WTC11 (cell line): ENCODE measurements at regions not wholly inside any gene's neighbourhood (a gene's known extent, or its start where the extent isn't known, plus 50 kb on each side); places are given as distances from the start of the nearest gene placed in this dataset.

Source experiments
- CTCF ChIP-seq: fragments of 200-600 bp; IDR thresholded peaks from 2 replicates; pipeline ENCODE4 v1.8.0; 2022; ENCODE audit warnings: antibody characterized with exemption
- E2F1 ChIP-seq: sonication (generic); formaldehyde crosslinking; IDR thresholded peaks from 2 replicates; pipeline ENCODE4 v1.8.0; 2022; ENCODE audit warnings: mild to moderate bottlenecking, missing genetic modification reagents
- JUN ChIP-seq: sonication (generic); formaldehyde crosslinking; IDR thresholded peaks from 2 replicates; pipeline ENCODE4 v1.8.0; 2023; ENCODE audit warnings: mild to moderate bottlenecking, missing genetic modification reagents
- NR1H2 ChIP-seq: sonication (generic); formaldehyde crosslinking; IDR thresholded peaks from 2 replicates; pipeline ENCODE4 v1.9.0; 2021; ENCODE audit warnings: mild to moderate bottlenecking, moderate library complexity, missing genetic modification reagents
- ZNF281 ChIP-seq: sonication (generic); formaldehyde crosslinking; IDR thresholded peaks from 2 replicates; pipeline ENCODE4 v1.8.0; 2023; ENCODE audit warnings: mild to moderate bottlenecking, missing genetic modification reagents
- TF ChIP-seq, protein P1 (sequence below): sonication (generic); formaldehyde crosslinking; conservative IDR thresholded peaks from 2 replicates; pipeline ENCODE4 v1.8.1; 2022; ENCODE audit warnings: mild to moderate bottlenecking, missing genetic modification reagents
- TF ChIP-seq, protein P2 (sequence below): sonication (generic); formaldehyde crosslinking; IDR thresholded peaks from 2 replicates; pipeline ENCODE4 v1.8.0; 2022; ENCODE audit warnings: mild to moderate bottlenecking, missing genetic modification reagents

DNA sequence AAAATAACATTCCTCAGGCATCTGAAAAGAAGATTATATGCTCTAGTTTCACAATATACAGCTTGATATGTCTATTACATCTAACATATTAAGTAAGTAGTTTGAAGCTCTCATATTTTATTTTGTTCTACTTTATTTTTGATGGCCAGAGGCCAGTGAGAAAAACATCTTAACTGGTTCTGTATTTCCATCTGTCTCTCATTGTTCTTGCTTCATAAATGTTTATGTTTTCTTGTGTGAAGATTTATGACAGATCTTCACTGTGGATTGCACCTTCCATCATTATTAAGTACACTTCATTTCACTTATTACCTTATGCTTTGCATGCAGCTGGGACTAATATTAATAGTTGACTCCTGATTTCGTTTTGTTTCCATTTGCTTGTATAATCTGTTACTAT is 511.2 kb downstream of the TSN start:
- TF ChIP-seq CTCF (no peak), NR1H2 (no peak), E2F1 (CRISPR knock-in tag) (no peak), JUN (CRISPR knock-in tag) (no peak), ZNF281 (CRISPR knock-in tag) (no peak)
- TF ChIP-seq, protein P1, sequence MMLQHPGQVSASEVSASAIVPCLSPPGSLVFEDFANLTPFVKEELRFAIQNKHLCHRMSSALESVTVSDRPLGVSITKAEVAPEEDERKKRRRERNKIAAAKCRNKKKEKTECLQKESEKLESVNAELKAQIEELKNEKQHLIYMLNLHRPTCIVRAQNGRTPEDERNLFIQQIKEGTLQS (CRISPR knock-in tag) = no peak
- TF ChIP-seq, protein P2, sequence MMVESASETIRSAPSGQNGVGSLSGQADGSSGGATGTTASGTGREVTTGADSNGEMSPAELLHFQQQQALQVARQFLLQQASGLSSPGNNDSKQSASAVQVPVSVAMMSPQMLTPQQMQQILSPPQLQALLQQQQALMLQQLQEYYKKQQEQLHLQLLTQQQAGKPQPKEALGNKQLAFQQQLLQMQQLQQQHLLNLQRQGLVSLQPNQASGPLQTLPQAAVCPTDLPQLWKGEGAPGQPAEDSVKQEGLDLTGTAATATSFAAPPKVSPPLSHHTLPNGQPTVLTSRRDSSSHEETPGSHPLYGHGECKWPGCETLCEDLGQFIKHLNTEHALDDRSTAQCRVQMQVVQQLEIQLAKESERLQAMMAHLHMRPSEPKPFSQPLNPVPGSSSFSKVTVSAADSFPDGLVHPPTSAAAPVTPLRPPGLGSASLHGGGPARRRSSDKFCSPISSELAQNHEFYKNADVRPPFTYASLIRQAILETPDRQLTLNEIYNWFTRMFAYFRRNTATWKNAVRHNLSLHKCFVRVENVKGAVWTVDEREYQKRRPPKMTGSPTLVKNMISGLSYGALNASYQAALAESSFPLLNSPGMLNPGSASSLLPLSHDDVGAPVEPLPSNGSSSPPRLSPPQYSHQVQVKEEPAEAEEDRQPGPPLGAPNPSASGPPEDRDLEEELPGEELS = no peak
